SK-N-SH (cell line): ENCODE measurements at regions not wholly inside any gene's neighbourhood (a gene's known extent, or its start where the extent isn't known, plus 50 kb on each side); places are given as distances from the start of the nearest gene placed in this dataset.

Source experiments
- CTCF ChIA-PET: fragments of 300-600, 350-600 bp; formaldehyde crosslinking; extraction: SDS; loops from one replicate; lab custom pipeline; 2021; lab: Yijun Ruan, JAX
- POLR2A ChIA-PET: fragments of 350-600 bp; sonication (Branson Sonifier 250); formaldehyde crosslinking; extraction: SDS; loops from one replicate; lab custom pipeline; 2020; ENCODE audit warnings: antibody characterized with exemption, inconsistent platforms; lab: Yijun Ruan, JAX
- DNase-seq: peaks from one replicate; pipeline ENCODE4 v3.0.0; 2012
- H2AFZ ChIP-seq: fragments of 200-600 bp; sonication (generic); 2 replicates; pipeline ENCODE4 v1.8.1; 2016; ENCODE audit warnings: antibody characterized with exemption, mild to moderate bottlenecking, low read depth
- H3F3A ChIP-seq: fragments of 200-600 bp; sonication (generic); replicated peaks from 2 replicates; pipeline ENCODE3; 2016; ENCODE audit warnings: antibody characterized with exemption, mild to moderate bottlenecking; ENCODE audit not compliant: insufficient read depth
- H3K27ac ChIP-seq, 2 experiments: fragments of 200-500 bp in 1 of 2; fragments of 200-600 bp in 1 of 2; sonication (Bioruptor generic) in 1 of 2; sonication (generic), shearing (Covaris generic) in 1 of 2; 2 replicates each; pipeline versions ENCODE4 v1.5.1 to v1.6.1; 2014 to 2016; ENCODE audit warnings: low read depth in 2 of 2, inconsistent platforms in 1 of 2, low read length in 1 of 2, mild to moderate bottlenecking in 1 of 2, mixed read lengths in 1 of 2
- H3K27me3 ChIP-seq: fragments of 200-600 bp; sonication (generic), shearing (Covaris generic); 2 replicates; pipeline ENCODE4 v1.6.1; 2016; ENCODE audit warnings: mixed run types; ENCODE audit not compliant: insufficient read depth
- H3K36me3 ChIP-seq, 2 experiments: fragments of 200-500 bp in 1 of 2; fragments of 200-600 bp in 1 of 2; sonication (Bioruptor generic) in 1 of 2; sonication (generic) in 1 of 2; replicated peaks in 1 of 2; 2 replicates each; pipeline versions ENCODE3 to v1.5.1; 2014 to 2016; ENCODE audit warnings: low read length in 1 of 2, mild to moderate bottlenecking in 1 of 2; ENCODE audit not compliant: insufficient read depth in 2 of 2, control insufficient read depth in 1 of 2
- H3K4me1 ChIP-seq, 2 experiments: fragments of 200-500 bp in 1 of 2; fragments of 200-600 bp in 1 of 2; sonication (Bioruptor generic) in 1 of 2; sonication (generic), shearing (Covaris generic) in 1 of 2; 2 replicates each; pipeline versions ENCODE4 v1.5.1 to v1.6.1; 2014 to 2016; ENCODE audit warnings: low read depth in 1 of 2, low read length in 1 of 2, mixed run types in 1 of 2; ENCODE audit not compliant: insufficient read depth in 2 of 2, control insufficient read depth in 1 of 2
- H3K4me2 ChIP-seq: fragments of 200-600 bp; sonication (generic), shearing (Covaris generic); 2 replicates; pipeline ENCODE4 v1.6.1; 2017; ENCODE audit warnings: mixed run types
- H3K4me3 ChIP-seq, 2 experiments: fragments of 200-500 bp in 1 of 2; fragments of 200-600 bp in 1 of 2; sonication (Bioruptor generic) in 1 of 2; sonication (generic), shearing (Covaris generic) in 1 of 2; 2 replicates each; pipeline versions ENCODE4 v1.5.1 to v1.8.1; 2014 to 2016; ENCODE audit warnings: low read depth in 2 of 2, inconsistent platforms in 1 of 2, low read length in 1 of 2, mild to moderate bottlenecking in 1 of 2, mixed read lengths in 1 of 2, moderate library complexity in 1 of 2
- H3K79me2 ChIP-seq: fragments of 200-600 bp; sonication (generic); 2 replicates; pipeline ENCODE4 v1.8.1; 2017; ENCODE audit warnings: mild to moderate bottlenecking; ENCODE audit not compliant: insufficient read depth
- H3K9ac ChIP-seq: fragments of 200-600 bp; sonication (generic); 2 replicates; pipeline ENCODE4 v1.6.1; 2017; ENCODE audit warnings: mixed run types
- H3K9me2 ChIP-seq: fragments of 200-600 bp; sonication (generic); 2 replicates; pipeline ENCODE4 v1.6.1; 2017; ENCODE audit warnings: mixed run types
- H3K9me3 ChIP-seq: fragments of 200-600 bp; sonication (generic); 2 replicates; pipeline ENCODE4 v1.6.1; 2017; ENCODE audit warnings: mixed run types, mild to moderate bottlenecking, moderate library complexity
- H4K20me1 ChIP-seq: fragments of 200-600 bp; sonication (generic); 2 replicates; pipeline ENCODE4 v1.6.1; 2017; ENCODE audit warnings: mild to moderate bottlenecking, mixed run types; ENCODE audit not compliant: insufficient read depth
- CTCF ChIP-seq: fragments of 200-600 bp; sonication (generic); IDR thresholded peaks from 2 replicates; pipeline ENCODE4 v1.6.1; 2017; ENCODE audit warnings: antibody characterized with exemption, mild to moderate bottlenecking, moderate library complexity
- ELF1 ChIP-seq: IDR thresholded peaks from 2 replicates; pipeline ENCODE4 v1.4.0; 2012
- EP300 ChIP-seq, 2 experiments: IDR thresholded peaks; 2 replicates each; pipeline versions ENCODE4 v1.4.0 to v1.6.1; 2012; ENCODE audit warnings: borderline replicate concordance in 1 of 2, low read depth in 1 of 2, low read length in 1 of 2
- EZH2phosphoT487 ChIP-seq: fragments of 200-600 bp; sonication (generic); IDR thresholded peaks from 2 replicates; pipeline ENCODE4 v1.6.1; 2017; ENCODE audit warnings: low read depth, mixed run types, mild to moderate bottlenecking, antibody characterized with exemption, moderate library complexity, borderline replicate concordance
- FOXJ3 ChIP-seq: sonication (generic); formaldehyde crosslinking; IDR thresholded peaks from 2 replicates; pipeline ENCODE4 v1.5.1; 2020; ENCODE audit warnings: mild to moderate bottlenecking, missing genetic modification reagents
- GATA2 ChIP-seq: sonication (generic); formaldehyde crosslinking; IDR thresholded peaks from 2 replicates; pipeline ENCODE4 v1.5.0; 2020; ENCODE audit warnings: mild to moderate bottlenecking, missing genetic modification reagents
- MXI1 ChIP-seq: IDR thresholded peaks from 2 replicates; pipeline ENCODE4 v1.6.1; 2012; ENCODE audit warnings: mild to moderate bottlenecking, low read depth, low read length, improper control_type of control experiment
- NFIC ChIP-seq: IDR thresholded peaks from 2 replicates; pipeline ENCODE4 v1.4.0; 2012; ENCODE audit warnings: borderline replicate concordance
- POLR2AphosphoS5 ChIP-seq: IDR thresholded peaks from 2 replicates; pipeline ENCODE4 v1.6.1; 2012; ENCODE audit warnings: low read depth, low read length
- REST ChIP-seq: IDR thresholded peaks from 2 replicates; pipeline ENCODE4 v1.6.1; 2012; ENCODE audit warnings: mild to moderate bottlenecking, low read depth, low read length, moderate library complexity
- RFX5 ChIP-seq: IDR thresholded peaks from 2 replicates; pipeline ENCODE4 v1.6.1; 2012; ENCODE audit warnings: mild to moderate bottlenecking, improper control_type of control experiment, low read length
- RXRA ChIP-seq: IDR thresholded peaks from 2 replicates; pipeline ENCODE4 v1.4.0; 2012; ENCODE audit warnings: low read depth, mild to moderate bottlenecking, borderline replicate concordance
- SIN3A ChIP-seq: IDR thresholded peaks from 2 replicates; pipeline ENCODE4 v1.6.1; 2012; ENCODE audit warnings: low read depth, mild to moderate bottlenecking, low read length, moderate library complexity, borderline replicate concordance
- TAF1 ChIP-seq: IDR thresholded peaks from 2 replicates; pipeline ENCODE4 v1.6.1; 2012; ENCODE audit warnings: low read depth, mild to moderate bottlenecking, low read length, moderate library complexity, borderline replicate concordance
- TCF12 ChIP-seq: IDR thresholded peaks from 2 replicates; pipeline ENCODE4 v1.4.0; 2012
- USF2 ChIP-seq: fragments of 150-350 bp; IDR thresholded peaks from 2 replicates; pipeline ENCODE4 v1.6.1; 2017; ENCODE audit warnings: antibody characterized with exemption, low read length, low read depth, borderline replicate concordance
- YY1 ChIP-seq: IDR thresholded peaks from 2 replicates; pipeline ENCODE4 v1.4.0; 2012; ENCODE audit warnings: low read depth, mild to moderate bottlenecking
- WGBS: methylation state at CpG from one replicate; pipeline ENCODE4 v1.1.6; 2017; ENCODE audit warnings: low lambda C conversion rate; 5-methylcytosine and 5-hydroxymethylcytosine counted together

- Histone ChIP-seq H3K36me3 (no peaks in the 10 kb centered on the region), H3K4me1 (no peaks in the 10 kb centered on the region), H2AFZ (no peak overlapping the region), H3K27ac (no peak overlapping the region), H4K20me1 (no peaks in the 10 kb centered on the region), H3K9me2 (no peaks in the 10 kb centered on the region)
- CTCF ChIA-PET: no interaction called here
- WGBS: 44% methylated on average over 25 of the region's 32 CpGs
- TF ChIP-seq RFX5 (no peak), RXRA (no peak), MXI1 (no peak), TCF12 (no peak), NFIC (no peak), FOXJ3 (no peak), GATA2 (CRISPR knock-in tag) (no peak), CTCF (no peak)
- TF ChIP-seq, all 33 proteins: peak for 0
- Histone ChIP-seq H3K9ac (no peak overlapping the region), H3K4me3 (no peak overlapping the region), H3K27me3 (no peaks in the 10 kb centered on the region), H3K9me3 (no peaks in the 10 kb centered on the region), H3F3A (no peaks in the 10 kb centered on the region), H3K4me2 (no peak overlapping the region), H3K79me2 (no peaks in the 10 kb centered on the region)
- POLR2A ChIA-PET: no interaction called here
- DNase-seq: no peak
These were observed 1495.0 kb downstream of the BRD1 start for GRCh38 chr22:48332438-48333322.

- DNase-seq: no peak
- no peaks in the 10 kb centered on the region for H3K36me3 ChIP-seq
- no peaks in the 10 kb centered on the region for H3K9me3 ChIP-seq
- H2AFZ ChIP-seq: no peak overlapping the region
- H3K9me2 ChIP-seq: no peaks in the 10 kb centered on the region
- H3K27ac ChIP-seq: no peak overlapping the region
- H3F3A ChIP-seq: no peaks in the 10 kb centered on the region
- no peak overlapping the region for H3K9ac ChIP-seq
- TF ChIP-seq YY1: no peak
- no peak for TF ChIP-seq FOXJ3
- no peak for TF ChIP-seq ELF1
- no peak for TF ChIP-seq POLR2AphosphoS5
- no peak for TF ChIP-seq EZH2phosphoT487
- no peak for TF ChIP-seq EP300 (IDR thresholded peaks at IDR 0.05; ENCODE audit: borderline replicate concordance in 1 of 2, low read depth in 1 of 2, low read length in 1 of 2)
- TF ChIP-seq SIN3A: no peak
- no peak for TF ChIP-seq USF2
- TF ChIP-seq TAF1: no peak
- no peak for TF ChIP-seq GATA2 (CRISPR knock-in tag)
- TF ChIP-seq REST: no peak
- no peaks in the 10 kb centered on the region for H4K20me1 ChIP-seq
- no peaks in the 10 kb centered on the region for H3K27me3 ChIP-seq
- no peaks in the 10 kb centered on the region for H3K79me2 ChIP-seq
- 76% methylated on average over 4 of the region's 12 CpGs for WGBS
- ChIA-PET CTCF (no interaction called here), POLR2A (no interaction called here)
- H3K4me3 ChIP-seq: no peak overlapping the region
- no peaks in the 10 kb centered on the region for H3K4me1 ChIP-seq
- no peak overlapping the region for H3K4me2 ChIP-seq
These were observed 1495.9 kb downstream of the BRD1 start for GRCh38 chr22:48331691-48332220.
